ENCODE measurements at regions not wholly inside any gene's neighbourhood (a gene's known extent, or its start where the extent isn't known, plus 50 kb on each side); places are given as distances from the start of the nearest gene placed in this dataset.
A peak's percentile ranks its signal among the peaks of the same experiment; 100 is the strongest.

GRCh38 chr20:36093804-36094145 is 60.8 kb upstream of the EPB41L1 start:
- Mint-ChIP-seq H3K27me3 (ENCODE audit: low read depth in 3 of 3) (peaks cover 49 to 70% (median 67%) of the 10 kb centered on the region in 3 donors), H3K27ac (peak overlapping the region in 1 of 7 donors; percentile 5), H3K9me3 (peaks cover 0 to 17% (median 7%) of the 10 kb centered on the region in 7 donors), H3K36me3 (peaks cover 6 to 18% of the 10 kb centered on the region in 2 donors), H3K4me3 (peak overlapping the region; percentile 84 to 98), H3K4me1 (peaks cover 42% of the 10 kb centered on the region)
- no peaks in the 10 kb centered on the region for H3K79me2 ChIP-seq (ENCODE audit: insufficient read depth, low read length)
- H3K27me3 ChIP-seq (ENCODE audit: control insufficient read depth in 2 of 2, insufficient read depth in 2 of 2, low read length in 2 of 2): peaks cover 40 to 51% of the 10 kb centered on the region in 2 donors
- H4K20me1 ChIP-seq (ENCODE audit: insufficient read depth, low read length): no peaks in the 10 kb centered on the region
- no peak overlapping the region for H2AFZ ChIP-seq (ENCODE audit: insufficient read depth, low read depth, low read length, poor library complexity, severe bottlenecking)
- H3K4me1 ChIP-seq (ENCODE audit: control insufficient read depth in 1 of 2, insufficient read depth in 2 of 2, low read length in 2 of 2): peaks cover 30 to 37% of the 10 kb centered on the region in 2 donors
- H3K4me2 ChIP-seq (replicated peaks; ENCODE audit: extremely low read depth, low read length, poor library complexity, severe bottlenecking): peak overlapping the region; percentile 83
- H3K9ac ChIP-seq (ENCODE audit: insufficient read depth, low read length, poor library complexity, severe bottlenecking): peak overlapping the region; percentile 39
- H3K27ac ChIP-seq (ENCODE audit: low read depth in 1 of 2, low read length in 2 of 2): no peak overlapping the region
- H3K9me3 ChIP-seq (replicated peaks in 1 of 2; ENCODE audit: control insufficient read depth in 1 of 2, insufficient read depth in 1 of 2, low read length in 2 of 2): peaks cover 0 to 6% of the 10 kb centered on the region in 2 donors
- peak overlapping the region in 1 of 3 experiments; percentile 70 for H3K4me3 ChIP-seq (replicated peaks in 1 of 3; ENCODE audit: low read depth in 2 of 3, low read length in 3 of 3)
- no peaks in the 10 kb centered on the region for H3K36me3 ChIP-seq (replicated peaks in 1 of 2; ENCODE audit: control insufficient read depth in 1 of 2, insufficient read depth in 2 of 2, low read length in 2 of 2)
- intact Hi-C loops (cut with micrococcal nuclease): no loop called here
- TF ChIP-seq, protein P1, sequence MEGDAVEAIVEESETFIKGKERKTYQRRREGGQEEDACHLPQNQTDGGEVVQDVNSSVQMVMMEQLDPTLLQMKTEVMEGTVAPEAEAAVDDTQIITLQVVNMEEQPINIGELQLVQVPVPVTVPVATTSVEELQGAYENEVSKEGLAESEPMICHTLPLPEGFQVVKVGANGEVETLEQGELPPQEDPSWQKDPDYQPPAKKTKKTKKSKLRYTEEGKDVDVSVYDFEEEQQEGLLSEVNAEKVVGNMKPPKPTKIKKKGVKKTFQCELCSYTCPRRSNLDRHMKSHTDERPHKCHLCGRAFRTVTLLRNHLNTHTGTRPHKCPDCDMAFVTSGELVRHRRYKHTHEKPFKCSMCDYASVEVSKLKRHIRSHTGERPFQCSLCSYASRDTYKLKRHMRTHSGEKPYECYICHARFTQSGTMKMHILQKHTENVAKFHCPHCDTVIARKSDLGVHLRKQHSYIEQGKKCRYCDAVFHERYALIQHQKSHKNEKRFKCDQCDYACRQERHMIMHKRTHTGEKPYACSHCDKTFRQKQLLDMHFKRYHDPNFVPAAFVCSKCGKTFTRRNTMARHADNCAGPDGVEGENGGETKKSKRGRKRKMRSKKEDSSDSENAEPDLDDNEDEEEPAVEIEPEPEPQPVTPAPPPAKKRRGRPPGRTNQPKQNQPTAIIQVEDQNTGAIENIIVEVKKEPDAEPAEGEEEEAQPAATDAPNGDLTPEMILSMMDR (IDR thresholded peaks at IDR 0.05): no peak
- WGBS (ENCODE audit: insufficient coverage): no CpG with 5 or more reads among the region's 2 CpGs
- DNase-seq: no peak

DNA sequence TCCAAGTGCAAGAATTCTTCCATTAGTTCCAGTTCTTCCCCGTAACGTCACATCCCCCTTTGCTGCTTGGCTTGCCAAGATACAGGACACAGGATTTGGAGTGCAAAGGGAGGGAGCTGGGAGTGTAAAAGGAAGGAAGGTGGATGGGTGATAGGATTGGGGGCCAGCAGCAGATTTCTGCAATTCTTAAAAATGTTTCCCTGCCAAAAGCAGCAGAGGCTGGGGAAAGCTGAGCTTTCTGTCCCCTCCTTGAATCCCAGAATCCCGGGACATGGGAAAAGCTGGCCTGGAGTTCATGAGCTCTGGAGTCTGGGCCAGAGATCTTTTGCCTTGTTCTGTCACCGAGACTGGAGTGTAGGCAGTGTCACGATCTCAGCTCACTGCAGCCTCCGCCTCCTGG is 60.0 kb upstream of the EPB41L1 start:
- no peaks in the 10 kb centered on the region for H3K79me2 ChIP-seq (ENCODE audit: insufficient read depth, low read length)
- H3K9me3 ChIP-seq (replicated peaks in 1 of 2; ENCODE audit: control insufficient read depth in 1 of 2, insufficient read depth in 1 of 2, low read length in 2 of 2): peaks cover 0 to 6% of the 10 kb centered on the region in 2 donors
- Mint-ChIP-seq H3K4me3 (peak overlapping the region in 1 of 2 donors; percentile 98), H3K9me3 (peaks cover 0 to 16% (median 7%) of the 10 kb centered on the region in 7 donors), H3K27me3 (ENCODE audit: low read depth in 3 of 3) (peaks cover 49 to 62% (median 61%) of the 10 kb centered on the region in 3 donors), H3K4me1 (peaks cover 44% of the 10 kb centered on the region), H3K27ac (peak overlapping the region in 1 of 7 donors; percentile 31), H3K36me3 (peaks cover 6 to 18% of the 10 kb centered on the region in 2 donors)
- intact Hi-C loops (cut with micrococcal nuclease): no loop called here
- H3K4me1 ChIP-seq (ENCODE audit: control insufficient read depth in 1 of 2, insufficient read depth in 2 of 2, low read length in 2 of 2): peaks cover 34 to 41% of the 10 kb centered on the region in 2 donors
- no peaks in the 10 kb centered on the region for H4K20me1 ChIP-seq (ENCODE audit: insufficient read depth, low read length)
- H3K27me3 ChIP-seq (ENCODE audit: control insufficient read depth in 2 of 2, insufficient read depth in 2 of 2, low read length in 2 of 2): peaks cover 40 to 48% of the 10 kb centered on the region in 2 donors
- H3K4me3 ChIP-seq (replicated peaks in 1 of 3; ENCODE audit: low read depth in 2 of 3, low read length in 3 of 3): no peak overlapping the region
- H3K27ac ChIP-seq (ENCODE audit: low read depth in 1 of 2, low read length in 2 of 2): no peak overlapping the region
- H3K4me2 ChIP-seq (replicated peaks; ENCODE audit: extremely low read depth, low read length, poor library complexity, severe bottlenecking): no peak overlapping the region
- H2AFZ ChIP-seq (ENCODE audit: insufficient read depth, low read depth, low read length, poor library complexity, severe bottlenecking): no peak overlapping the region
- WGBS (ENCODE audit: insufficient coverage): 87% methylated on average over 4 of the region's 6 CpGs
- no peak for DNase-seq
- no peak overlapping the region for H3K9ac ChIP-seq (ENCODE audit: insufficient read depth, low read length, poor library complexity, severe bottlenecking)
- no peaks in the 10 kb centered on the region for H3K36me3 ChIP-seq (replicated peaks in 1 of 2; ENCODE audit: control insufficient read depth in 1 of 2, insufficient read depth in 2 of 2, low read length in 2 of 2)
- TF ChIP-seq, protein P1 (IDR thresholded peaks at IDR 0.05): no peak

Measured in CD14-positive monocyte (primary cell).